ENCODE measurements at regions not wholly inside any gene's neighbourhood (a gene's known extent, or its start where the extent isn't known, plus 50 kb on each side); places are given as distances from the start of the nearest gene placed in this dataset.

DNA sequence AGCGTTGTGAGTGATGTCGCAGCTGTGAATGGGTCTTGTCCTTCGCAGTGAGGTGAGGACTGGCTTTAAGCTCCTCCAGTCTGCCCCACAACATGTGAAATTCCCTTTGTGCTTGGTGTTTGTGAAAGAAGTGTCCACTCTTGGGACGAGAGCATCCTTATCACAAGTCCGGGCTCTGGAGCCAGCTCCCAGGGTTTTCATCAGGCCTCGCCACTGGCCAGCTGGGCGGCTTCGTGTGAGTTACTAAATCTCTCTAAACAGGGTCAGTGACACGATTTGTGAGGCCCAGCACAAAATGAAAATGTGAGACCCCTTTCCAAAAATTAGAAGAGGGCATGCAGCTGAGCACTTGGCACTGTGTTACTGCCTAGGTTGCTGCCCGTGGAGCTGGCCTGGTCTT, 115.9 kb downstream of the VAPA start:
- ChIA-PET CTCF (no interaction called here), POLR2A (no interaction called here), RAD21 (ENCODE audit: low non-redundant PET in 1 of 2, low total read pairs in 2 of 2, uncharacterized antibody in 2 of 2, unreplicated experiment in 2 of 2) (no interaction called here)
- H3K4me2 ChIP-seq (ENCODE audit: low read length), result no peak overlapping the region
- intact Hi-C loops (cut with micrococcal nuclease), result loop anchor here (5.0 to 10.0 kb wide), 2 partner anchors 33 to 275 kb away; no protein-coding TSS in a partner anchor
- H4K20me1 ChIP-seq (ENCODE audit: insufficient read depth), result no peaks in the 10 kb centered on the region
- no peaks in the 10 kb centered on the region for H3K36me3 ChIP-seq (ENCODE audit: control insufficient read depth in 1 of 2, insufficient read depth in 2 of 2, low read length in 2 of 2)
- H3K4me1 ChIP-seq (ENCODE audit: control insufficient read depth in 1 of 2, insufficient read depth in 2 of 2, low read length in 2 of 2), result no peaks in the 10 kb centered on the region
- no peaks in the 10 kb centered on the region for H3K9me2 ChIP-seq (ENCODE audit: insufficient read depth)
- H3K9ac ChIP-seq (ENCODE audit: low read length), result no peak overlapping the region
- BruUV-seq (replicated peaks), result no TSS peak
- no peaks in the 10 kb centered on the region for H3K27me3 ChIP-seq (ENCODE audit: insufficient read depth, low read length)
- TF ChIP-seq REST (IDR thresholded peaks at IDR 0.05; ENCODE audit: low read depth) (no peak), SP1 (IDR thresholded peaks at IDR 0.05; ENCODE audit: low read depth) (no peak), YY1 (IDR thresholded peaks at IDR 0.05; ENCODE audit: extremely low read depth, insufficient replicate concordance, low read depth, low read length) (no peak), RAD21 (IDR thresholded peaks at IDR 0.05; ENCODE audit: low read depth) (no peak), CEBPB (IDR thresholded peaks at IDR 0.05; ENCODE audit: low read depth) (no peak), POLR2AphosphoS5 (IDR thresholded peaks at IDR 0.05; ENCODE audit: low read depth, low read length) (no peak), ELF1 (IDR thresholded peaks at IDR 0.05; ENCODE audit: borderline replicate concordance, low read depth) (no peak)
- TF ChIP-seq, protein P1, sequence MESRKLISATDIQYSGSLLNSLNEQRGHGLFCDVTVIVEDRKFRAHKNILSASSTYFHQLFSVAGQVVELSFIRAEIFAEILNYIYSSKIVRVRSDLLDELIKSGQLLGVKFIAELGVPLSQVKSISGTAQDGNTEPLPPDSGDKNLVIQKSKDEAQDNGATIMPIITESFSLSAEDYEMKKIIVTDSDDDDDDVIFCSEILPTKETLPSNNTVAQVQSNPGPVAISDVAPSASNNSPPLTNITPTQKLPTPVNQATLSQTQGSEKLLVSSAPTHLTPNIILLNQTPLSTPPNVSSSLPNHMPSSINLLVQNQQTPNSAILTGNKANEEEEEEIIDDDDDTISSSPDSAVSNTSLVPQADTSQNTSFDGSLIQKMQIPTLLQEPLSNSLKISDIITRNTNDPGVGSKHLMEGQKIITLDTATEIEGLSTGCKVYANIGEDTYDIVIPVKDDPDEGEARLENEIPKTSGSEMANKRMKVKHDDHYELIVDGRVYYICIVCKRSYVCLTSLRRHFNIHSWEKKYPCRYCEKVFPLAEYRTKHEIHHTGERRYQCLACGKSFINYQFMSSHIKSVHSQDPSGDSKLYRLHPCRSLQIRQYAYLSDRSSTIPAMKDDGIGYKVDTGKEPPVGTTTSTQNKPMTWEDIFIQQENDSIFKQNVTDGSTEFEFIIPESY (IDR thresholded peaks at IDR 0.05; ENCODE audit: extremely low read depth, insufficient replicate concordance, low read length), result no peak
- DNase-seq (ENCODE audit: low read depth, low spot score), result no peak
- H2AFZ ChIP-seq (ENCODE audit: low read depth, low read length, poor library complexity, severe bottlenecking), result no peak overlapping the region
- H3K27ac ChIP-seq (ENCODE audit: low read depth, low read length), result no peak overlapping the region
- no peak overlapping the region for H3K4me3 ChIP-seq (replicated peaks in 1 of 2; ENCODE audit: low read depth in 1 of 2, low read length in 2 of 2)
- no peaks in the 10 kb centered on the region for H3K9me3 ChIP-seq (ENCODE audit: control insufficient read depth in 1 of 2, insufficient read depth in 1 of 2, low read depth in 1 of 2, low read length in 2 of 2)
- no peaks in the 10 kb centered on the region for H3K79me2 ChIP-seq (ENCODE audit: insufficient read depth, low read length)
- ATAC-seq, result no peak

All from HCT116 (cell line).